Neural cell (in vitro differentiated cells): ENCODE measurements at regions not wholly inside any gene's neighbourhood (a gene's known extent, or its start where the extent isn't known, plus 50 kb on each side); places are given as distances from the start of the nearest gene placed in this dataset.

Source experiments
- H2AFZ ChIP-seq: fragments of 200-600, 300-800 bp; sonication (generic), shearing (Covaris generic); 2 replicates; pipeline ENCODE4 v1.6.0; 2014; ENCODE audit warnings: low read depth, mild to moderate bottlenecking, antibody characterized with exemption, low read length, moderate library complexity
- H3F3A ChIP-seq: fragments of 200-600 bp; shearing (Covaris generic); 2 replicates; pipeline ENCODE4 v1.6.1; 2016; ENCODE audit warnings: mild to moderate bottlenecking, moderate library complexity, mixed read lengths, antibody characterized with exemption, low read length; ENCODE audit not compliant: insufficient read depth, poor library complexity, severe bottlenecking
- H3K27ac ChIP-seq: fragments of 200-600, 300-800 bp; sonication (generic), shearing (Covaris generic); 2 replicates; pipeline ENCODE4 v1.5.1; 2014; ENCODE audit warnings: mild to moderate bottlenecking, low read length, moderate library complexity
- H3K27me3 ChIP-seq: fragments of 300-800, 200-600 bp; sonication (generic), shearing (Covaris generic); 2 replicates; pipeline ENCODE4 v1.6.0; 2014; ENCODE audit warnings: mild to moderate bottlenecking, low read depth, low read length, moderate library complexity; ENCODE audit not compliant: insufficient read depth
- H3K36me3 ChIP-seq: fragments of 300-800, 200-600 bp; sonication (generic), shearing (Covaris generic); 2 replicates; pipeline ENCODE4 v1.5.1; 2014; ENCODE audit warnings: mild to moderate bottlenecking, antibody characterized with exemption, low read length, moderate library complexity; ENCODE audit not compliant: insufficient read depth
- H3K4me2 ChIP-seq: fragments of 300-800, 200-600 bp; sonication (generic), shearing (Covaris generic); 2 replicates; pipeline ENCODE4 v1.6.0; 2014; ENCODE audit warnings: mild to moderate bottlenecking, low read length
- H3K4me3 ChIP-seq: fragments of 300-800, 200-600 bp; sonication (generic), shearing (Covaris generic); 2 replicates; pipeline ENCODE4 v1.5.1; 2014; ENCODE audit warnings: mild to moderate bottlenecking, low read length, moderate library complexity
- H3K79me2 ChIP-seq: fragments of 200-600 bp; shearing (Covaris generic); replicated peaks from 2 replicates; pipeline ENCODE4 v1.6.0; 2014; ENCODE audit warnings: mild to moderate bottlenecking, low read length, moderate library complexity; ENCODE audit not compliant: insufficient read depth
- H3K9ac ChIP-seq: fragments of 300-800, 200-600 bp; sonication (generic), shearing (Covaris generic); 2 replicates; pipeline ENCODE4 v1.6.1; 2016; ENCODE audit warnings: mild to moderate bottlenecking, low read length, mixed read lengths
- H3K9me2 ChIP-seq: fragments of 200-600 bp; shearing (Covaris generic); 2 replicates; pipeline ENCODE4 v1.6.1; 2016; ENCODE audit warnings: mild to moderate bottlenecking, low read length, mixed read lengths; ENCODE audit not compliant: insufficient read depth
- H3K9me3 ChIP-seq: fragments of 200-600, 300-800 bp; sonication (generic), shearing (Covaris generic); 2 replicates; pipeline ENCODE4 v1.6.1; 2016; ENCODE audit warnings: mild to moderate bottlenecking, mixed run types, low read length, moderate library complexity, mixed read lengths
- H4K20me1 ChIP-seq: fragments of 200-600 bp; shearing (Covaris generic); 2 replicates; pipeline ENCODE4 v1.6.1; 2016; ENCODE audit warnings: mild to moderate bottlenecking, mixed run types; ENCODE audit not compliant: insufficient read depth
- EP300 ChIP-seq: fragments of 450-650 bp; conservative IDR thresholded peaks from 2 replicates; pipeline ENCODE4 v1.6.1; 2014; ENCODE audit warnings: antibody characterized with exemption, mild to moderate bottlenecking, moderate library complexity; ENCODE audit not compliant: poor library complexity, severe bottlenecking
- EZH2 ChIP-seq: fragments of 200-600, 300-800 bp; shearing (Covaris generic), sonication (generic); IDR thresholded peaks from 2 replicates; pipeline ENCODE4 v1.6.1; 2014; ENCODE audit warnings: antibody characterized with exemption, low read length, borderline replicate concordance, mild to moderate bottlenecking; ENCODE audit not compliant: insufficient read depth, poor library complexity, severe bottlenecking
- MXI1 ChIP-seq: fragments of 450-650 bp; conservative IDR thresholded peaks from 2 replicates; pipeline ENCODE4 v1.6.1; 2014; ENCODE audit warnings: antibody characterized with exemption, mild to moderate bottlenecking; ENCODE audit not compliant: poor library complexity, severe bottlenecking
- POLR2AphosphoS5 ChIP-seq: IDR thresholded peaks from 2 replicates; pipeline ENCODE4 v1.6.1; 2012
- RAD21 ChIP-seq: fragments of 450-650 bp; conservative IDR thresholded peaks from 2 replicates; pipeline ENCODE4 v1.6.1; 2014; ENCODE audit warnings: antibody characterized with exemption, mild to moderate bottlenecking, moderate library complexity
- SMC3 ChIP-seq: fragments of 450-650 bp; conservative IDR thresholded peaks from 2 replicates; pipeline ENCODE4 v1.6.1; 2014; ENCODE audit warnings: antibody characterized with exemption, mild to moderate bottlenecking, moderate library complexity; ENCODE audit not compliant: poor library complexity
- TAF1 ChIP-seq: IDR thresholded peaks from 2 replicates; pipeline ENCODE4 v1.6.1; 2012; ENCODE audit warnings: low read depth
- TF ChIP-seq, protein P1 (sequence below): IDR thresholded peaks from 2 replicates; pipeline ENCODE4 v1.6.1; 2012; ENCODE audit warnings: borderline replicate concordance
- TF ChIP-seq, protein P2 (sequence below): fragments of 450-650 bp; IDR thresholded peaks from 2 replicates; pipeline ENCODE4 v1.5.1; 2014; ENCODE audit warnings: antibody characterized with exemption, mild to moderate bottlenecking, moderate library complexity; ENCODE audit not compliant: poor library complexity, severe bottlenecking

- Histone ChIP-seq H3K79me2 (no peaks in the 10 kb centered on the region), H3K36me3 (no peaks in the 10 kb centered on the region), H3K27ac (no peak overlapping the region), H3K4me3 (no peak overlapping the region), H3K27me3 (no peaks in the 10 kb centered on the region), H3K9ac (no peak overlapping the region), H3F3A (no peaks in the 10 kb centered on the region), H3K4me2 (no peak overlapping the region), H3K9me2 (no peaks in the 10 kb centered on the region), H3K9me3 (no peaks in the 10 kb centered on the region), H4K20me1 (no peaks in the 10 kb centered on the region), H2AFZ (no peak overlapping the region)
- TF ChIP-seq, protein P1, sequence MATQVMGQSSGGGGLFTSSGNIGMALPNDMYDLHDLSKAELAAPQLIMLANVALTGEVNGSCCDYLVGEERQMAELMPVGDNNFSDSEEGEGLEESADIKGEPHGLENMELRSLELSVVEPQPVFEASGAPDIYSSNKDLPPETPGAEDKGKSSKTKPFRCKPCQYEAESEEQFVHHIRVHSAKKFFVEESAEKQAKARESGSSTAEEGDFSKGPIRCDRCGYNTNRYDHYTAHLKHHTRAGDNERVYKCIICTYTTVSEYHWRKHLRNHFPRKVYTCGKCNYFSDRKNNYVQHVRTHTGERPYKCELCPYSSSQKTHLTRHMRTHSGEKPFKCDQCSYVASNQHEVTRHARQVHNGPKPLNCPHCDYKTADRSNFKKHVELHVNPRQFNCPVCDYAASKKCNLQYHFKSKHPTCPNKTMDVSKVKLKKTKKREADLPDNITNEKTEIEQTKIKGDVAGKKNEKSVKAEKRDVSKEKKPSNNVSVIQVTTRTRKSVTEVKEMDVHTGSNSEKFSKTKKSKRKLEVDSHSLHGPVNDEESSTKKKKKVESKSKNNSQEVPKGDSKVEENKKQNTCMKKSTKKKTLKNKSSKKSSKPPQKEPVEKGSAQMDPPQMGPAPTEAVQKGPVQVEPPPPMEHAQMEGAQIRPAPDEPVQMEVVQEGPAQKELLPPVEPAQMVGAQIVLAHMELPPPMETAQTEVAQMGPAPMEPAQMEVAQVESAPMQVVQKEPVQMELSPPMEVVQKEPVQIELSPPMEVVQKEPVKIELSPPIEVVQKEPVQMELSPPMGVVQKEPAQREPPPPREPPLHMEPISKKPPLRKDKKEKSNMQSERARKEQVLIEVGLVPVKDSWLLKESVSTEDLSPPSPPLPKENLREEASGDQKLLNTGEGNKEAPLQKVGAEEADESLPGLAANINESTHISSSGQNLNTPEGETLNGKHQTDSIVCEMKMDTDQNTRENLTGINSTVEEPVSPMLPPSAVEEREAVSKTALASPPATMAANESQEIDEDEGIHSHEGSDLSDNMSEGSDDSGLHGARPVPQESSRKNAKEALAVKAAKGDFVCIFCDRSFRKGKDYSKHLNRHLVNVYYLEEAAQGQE: no peak
- TF ChIP-seq, protein P2, sequence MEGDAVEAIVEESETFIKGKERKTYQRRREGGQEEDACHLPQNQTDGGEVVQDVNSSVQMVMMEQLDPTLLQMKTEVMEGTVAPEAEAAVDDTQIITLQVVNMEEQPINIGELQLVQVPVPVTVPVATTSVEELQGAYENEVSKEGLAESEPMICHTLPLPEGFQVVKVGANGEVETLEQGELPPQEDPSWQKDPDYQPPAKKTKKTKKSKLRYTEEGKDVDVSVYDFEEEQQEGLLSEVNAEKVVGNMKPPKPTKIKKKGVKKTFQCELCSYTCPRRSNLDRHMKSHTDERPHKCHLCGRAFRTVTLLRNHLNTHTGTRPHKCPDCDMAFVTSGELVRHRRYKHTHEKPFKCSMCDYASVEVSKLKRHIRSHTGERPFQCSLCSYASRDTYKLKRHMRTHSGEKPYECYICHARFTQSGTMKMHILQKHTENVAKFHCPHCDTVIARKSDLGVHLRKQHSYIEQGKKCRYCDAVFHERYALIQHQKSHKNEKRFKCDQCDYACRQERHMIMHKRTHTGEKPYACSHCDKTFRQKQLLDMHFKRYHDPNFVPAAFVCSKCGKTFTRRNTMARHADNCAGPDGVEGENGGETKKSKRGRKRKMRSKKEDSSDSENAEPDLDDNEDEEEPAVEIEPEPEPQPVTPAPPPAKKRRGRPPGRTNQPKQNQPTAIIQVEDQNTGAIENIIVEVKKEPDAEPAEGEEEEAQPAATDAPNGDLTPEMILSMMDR: no peak
- TF ChIP-seq EP300 (no peak), SMC3 (no peak), RAD21 (no peak), MXI1 (no peak), TAF1 (no peak), POLR2AphosphoS5 (no peak), EZH2 (no peak)
Measured at GRCh38 chr3:22364851-22365250, 613.8 kb upstream of the ZNF385D start.

GRCh38 chr3:22366781-22367180 lies 615.8 kb upstream of the ZNF385D start:
- Histone ChIP-seq H2AFZ (no peak overlapping the region), H3K79me2 (no peaks in the 10 kb centered on the region), H3K27me3 (peaks cover 15% of the 10 kb centered on the region), H3K27ac (no peak overlapping the region), H3K9me3 (no peaks in the 10 kb centered on the region), H3K4me3 (no peak overlapping the region), H3K9me2 (no peaks in the 10 kb centered on the region), H3K9ac (no peak overlapping the region), H3K4me2 (no peak overlapping the region), H3F3A (no peaks in the 10 kb centered on the region), H3K36me3 (no peaks in the 10 kb centered on the region), H4K20me1 (no peaks in the 10 kb centered on the region)
- no peak for TF ChIP-seq POLR2AphosphoS5
- TF ChIP-seq RAD21: no peak
- TF ChIP-seq EP300: no peak
- TF ChIP-seq, protein P2: no peak
- no peak for TF ChIP-seq MXI1
- TF ChIP-seq TAF1: no peak
- TF ChIP-seq EZH2: no peak
- TF ChIP-seq, protein P1: no peak
- TF ChIP-seq SMC3: no peak
